ENCODE measurements at regions not wholly inside any gene's neighbourhood (a gene's known extent, or its start where the extent isn't known, plus 50 kb on each side); places are given as distances from the start of the nearest gene placed in this dataset.
"Not testable (repeated sequence)": the region's sequence is repeated elsewhere in the genome, so short reads cannot be mapped to it uniquely, and the experiment has no call there.

DNA sequence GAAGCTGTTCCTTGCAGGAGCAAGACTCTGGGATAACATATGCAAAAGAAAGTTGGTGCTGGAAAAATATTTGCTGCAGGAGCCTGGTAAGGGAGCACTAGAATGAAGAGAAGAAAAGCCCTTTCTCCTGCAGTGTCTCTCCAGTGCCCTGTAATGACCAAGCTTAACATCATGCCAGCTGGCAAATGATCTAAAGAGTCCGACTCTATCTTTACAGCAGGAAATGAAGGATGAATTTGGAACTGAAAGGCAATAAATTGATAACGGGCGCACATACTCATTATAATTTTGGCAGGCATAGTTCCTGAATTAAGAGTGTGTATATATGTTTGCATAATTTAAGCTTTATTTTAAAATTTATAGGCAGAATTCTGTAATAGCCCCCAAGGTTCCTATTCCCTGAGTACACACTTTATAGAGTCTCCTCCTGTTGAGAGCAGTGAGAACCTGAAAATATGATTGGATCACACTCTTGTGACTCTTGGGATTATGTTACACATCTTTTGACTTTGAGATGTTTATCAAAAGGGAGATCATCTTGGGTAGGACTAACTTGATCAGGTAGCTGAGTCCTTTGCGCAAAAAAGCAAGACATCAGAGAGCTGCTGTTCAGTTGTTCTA lies 299.0 kb upstream of the MBL2 start:
- no peak overlapping the region for H3K4me3 ChIP-seq (ENCODE audit: extremely low read depth, insufficient read depth, low read length, poor library complexity, severe bottlenecking)
- 94 to 100% methylated on average over 1 to 3 of the region's 4 CpGs for WGBS, 2 experiments (ENCODE audit: insufficient coverage in 2 of 2)
- no peaks in the 10 kb centered on the region for H3K36me3 ChIP-seq (ENCODE audit: control insufficient read depth, insufficient read depth, low read length)
- no peaks in the 10 kb centered on the region for H3K9me3 ChIP-seq (ENCODE audit: control insufficient read depth, low read length)
- H3K4me1 ChIP-seq (ENCODE audit: control insufficient read depth, insufficient read depth, low read length, poor library complexity, severe bottlenecking): no peaks in the 10 kb centered on the region
- H3K27ac ChIP-seq (ENCODE audit: low read depth, low read length, severe bottlenecking): no peak overlapping the region

DNA sequence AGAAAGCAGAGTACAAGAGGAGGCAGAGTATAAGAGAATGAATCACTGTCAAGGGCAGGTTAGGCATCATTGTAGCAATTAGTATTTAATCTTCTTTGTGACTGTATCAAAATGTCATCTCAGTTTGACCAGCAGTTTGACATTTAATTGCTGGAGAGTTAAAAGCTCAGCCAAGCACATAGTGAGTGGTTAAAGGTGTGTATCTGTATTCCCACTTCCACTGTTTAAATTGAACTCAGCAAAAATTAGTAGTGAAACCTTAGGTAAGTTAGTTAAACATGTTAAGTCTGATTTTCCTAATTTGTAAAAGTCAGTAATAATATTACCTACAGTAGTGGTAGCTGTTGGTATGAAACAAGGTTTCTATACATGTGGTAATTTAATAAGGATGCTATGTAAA lies 296.4 kb upstream of the MBL2 start:
- Histone ChIP-seq H3K27ac (ENCODE audit: low read depth, low read length, severe bottlenecking) (no peak overlapping the region), H3K4me1 (ENCODE audit: control insufficient read depth, insufficient read depth, low read length, poor library complexity, severe bottlenecking) (no peaks in the 10 kb centered on the region), H3K36me3 (ENCODE audit: control insufficient read depth, insufficient read depth, low read length) (no peaks in the 10 kb centered on the region), H3K4me3 (ENCODE audit: extremely low read depth, insufficient read depth, low read length, poor library complexity, severe bottlenecking) (no peak overlapping the region), H3K9me3 (ENCODE audit: control insufficient read depth, low read length) (no peaks in the 10 kb centered on the region)

DNA sequence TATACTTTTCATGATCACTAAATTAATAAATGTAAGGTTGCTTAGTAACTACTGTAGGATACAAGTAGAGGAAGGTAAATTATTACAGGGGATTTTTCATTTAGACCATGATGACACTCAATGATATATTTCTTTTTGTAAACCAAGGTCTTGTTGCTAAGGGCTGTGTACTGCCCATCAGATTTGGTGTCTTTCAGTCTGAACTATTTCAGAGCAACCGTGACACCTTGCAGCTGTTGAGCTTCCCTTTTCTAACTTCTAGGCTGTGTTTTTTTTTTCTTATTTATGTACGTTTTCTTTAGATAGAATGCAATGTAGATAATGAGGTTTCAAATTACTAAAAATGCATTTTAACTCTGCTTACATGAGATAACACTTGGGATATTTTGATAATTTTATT lies 292.0 kb upstream of the MBL2 start:
- no CpG with 5 or more reads among the region's 2 CpGs for WGBS, 2 experiments (ENCODE audit: insufficient coverage in 2 of 2)
- H3K27ac ChIP-seq (ENCODE audit: low read depth, low read length, severe bottlenecking): no peak overlapping the region
- H3K4me1 ChIP-seq (ENCODE audit: control insufficient read depth, insufficient read depth, low read length, poor library complexity, severe bottlenecking): no peaks in the 10 kb centered on the region
- no peak overlapping the region for H3K4me3 ChIP-seq (ENCODE audit: extremely low read depth, insufficient read depth, low read length, poor library complexity, severe bottlenecking)
- no peaks in the 10 kb centered on the region for H3K9me3 ChIP-seq (ENCODE audit: control insufficient read depth, low read length)
- no peaks in the 10 kb centered on the region for H3K36me3 ChIP-seq (ENCODE audit: control insufficient read depth, insufficient read depth, low read length)

DNA sequence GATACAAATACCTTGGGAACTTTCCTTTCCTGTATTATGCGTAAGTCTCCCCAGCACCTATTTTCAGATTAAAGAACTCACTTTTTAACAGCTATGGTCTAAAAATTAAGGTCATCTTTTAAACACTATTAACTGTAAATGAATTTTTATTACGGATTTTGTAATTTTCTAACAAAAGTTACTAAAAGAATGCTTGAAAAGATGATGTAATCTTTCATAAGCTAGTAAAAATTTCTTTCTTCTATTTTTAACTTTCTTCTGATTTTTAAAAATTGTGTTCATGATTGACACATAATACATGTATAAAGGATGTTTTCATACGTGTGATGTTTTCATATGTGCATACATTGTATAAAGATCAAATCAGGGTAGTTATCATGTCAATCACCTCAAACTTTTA lies 291.2 kb upstream of the MBL2 start:
- Histone ChIP-seq H3K27ac (ENCODE audit: low read depth, low read length, severe bottlenecking) (no peak overlapping the region), H3K4me1 (ENCODE audit: control insufficient read depth, insufficient read depth, low read length, poor library complexity, severe bottlenecking) (no peaks in the 10 kb centered on the region), H3K36me3 (ENCODE audit: control insufficient read depth, insufficient read depth, low read length) (no peaks in the 10 kb centered on the region), H3K9me3 (ENCODE audit: control insufficient read depth, low read length) (no peaks in the 10 kb centered on the region), H3K4me3 (ENCODE audit: extremely low read depth, insufficient read depth, low read length, poor library complexity, severe bottlenecking) (no peak overlapping the region)
- WGBS, 2 experiments (ENCODE audit: insufficient coverage in 2 of 2): no CpG with 5 or more reads among the region's 3 CpGs

DNA sequence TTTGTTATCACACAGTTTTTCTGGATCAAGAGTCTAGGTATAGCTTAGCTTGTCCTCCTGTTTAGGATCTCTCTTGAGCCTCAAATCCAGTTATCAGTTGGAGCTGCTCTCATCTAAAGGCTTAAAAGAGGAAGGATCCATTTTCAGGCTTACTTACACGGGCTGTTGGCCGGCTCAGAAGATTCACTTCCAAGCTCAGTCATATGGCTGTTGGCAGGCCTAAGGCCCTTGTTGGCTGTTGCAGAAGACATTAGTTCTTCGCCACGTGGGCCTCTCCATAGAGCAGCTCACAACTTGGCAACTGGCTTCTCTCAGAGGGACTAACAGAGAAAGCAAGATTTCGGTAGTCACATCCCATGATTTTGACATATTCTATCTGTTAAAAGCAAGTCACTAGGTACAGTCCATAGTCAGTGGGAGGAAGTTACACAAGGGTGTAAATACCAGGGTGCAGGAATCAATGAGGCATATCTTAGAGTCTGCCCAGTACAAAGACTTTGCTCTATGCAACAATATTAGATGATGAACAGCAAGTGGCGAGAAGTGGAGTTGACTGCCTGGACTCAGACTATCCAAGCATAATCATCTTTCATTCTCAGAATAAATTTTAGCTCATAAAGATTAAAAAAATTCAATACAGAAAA lies 280.1 kb upstream of the MBL2 start:
- Histone ChIP-seq H3K9me3 (ENCODE audit: control insufficient read depth, low read length) (no peaks in the 10 kb centered on the region), H3K4me1 (ENCODE audit: control insufficient read depth, insufficient read depth, low read length, poor library complexity, severe bottlenecking) (no peaks in the 10 kb centered on the region), H3K4me3 (ENCODE audit: extremely low read depth, insufficient read depth, low read length, poor library complexity, severe bottlenecking) (no peak overlapping the region), H3K36me3 (ENCODE audit: control insufficient read depth, insufficient read depth, low read length) (no peaks in the 10 kb centered on the region), H3K27ac (ENCODE audit: low read depth, low read length, severe bottlenecking) (no peak overlapping the region)
- 90 to 91% methylated on average over 4 of the region's 6 CpGs for WGBS, 2 experiments (ENCODE audit: insufficient coverage in 2 of 2)

DNA sequence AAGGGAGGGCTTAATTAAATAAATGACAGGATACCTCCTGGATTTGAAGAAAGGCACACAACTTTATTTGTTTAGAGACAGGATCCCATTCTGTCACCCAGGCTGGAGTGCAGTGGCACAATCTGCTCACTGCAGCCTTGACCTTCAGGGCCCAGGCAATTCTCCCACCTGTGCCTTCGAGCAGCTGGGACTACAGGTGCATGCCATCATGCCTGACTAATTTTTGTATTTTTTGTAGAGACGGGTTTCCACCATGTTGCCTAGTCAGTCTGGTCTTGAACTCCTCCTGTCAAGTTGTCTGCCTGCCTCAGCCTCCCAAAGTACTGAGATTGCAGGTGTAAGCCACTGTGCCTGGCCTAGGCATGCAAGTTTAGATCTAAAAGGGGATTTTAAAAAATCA lies 272.7 kb upstream of the MBL2 start:
- 85 to 94% methylated on average over 2 of the region's 2 CpGs for WGBS, 2 experiments (ENCODE audit: insufficient coverage in 2 of 2)
- no peaks in the 10 kb centered on the region for H3K9me3 ChIP-seq (ENCODE audit: control insufficient read depth, low read length)
- H3K4me3 ChIP-seq (ENCODE audit: extremely low read depth, insufficient read depth, low read length, poor library complexity, severe bottlenecking): no peak overlapping the region
- no peak overlapping the region for H3K27ac ChIP-seq (ENCODE audit: low read depth, low read length, severe bottlenecking)
- H3K36me3 ChIP-seq (ENCODE audit: control insufficient read depth, insufficient read depth, low read length): no peaks in the 10 kb centered on the region
- no peaks in the 10 kb centered on the region for H3K4me1 ChIP-seq (ENCODE audit: control insufficient read depth, insufficient read depth, low read length, poor library complexity, severe bottlenecking)

DNA sequence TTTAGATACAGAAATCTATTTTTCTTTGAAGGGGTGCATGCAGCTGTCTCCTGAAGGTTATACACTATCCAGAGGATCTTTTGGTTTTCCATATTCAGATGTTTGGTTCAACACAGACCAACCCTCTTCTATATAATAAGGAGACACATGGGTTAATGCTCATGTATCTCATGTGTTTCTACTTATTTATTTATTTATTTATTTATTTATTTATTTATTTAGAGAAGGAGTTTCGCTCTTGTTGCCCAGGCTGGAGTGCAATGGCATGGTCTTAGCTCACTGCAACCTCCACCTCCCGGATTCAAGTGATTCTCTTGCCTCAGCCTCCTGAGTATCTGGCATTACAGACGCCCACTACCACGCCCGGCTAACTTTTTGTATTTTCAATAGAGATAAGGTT lies 263.2 kb upstream of the MBL2 start:
- not testable (repeated sequence) for H3K4me1 ChIP-seq (ENCODE audit: control insufficient read depth, insufficient read depth, low read length, poor library complexity, severe bottlenecking); H3K27ac ChIP-seq (ENCODE audit: low read depth, low read length, severe bottlenecking); H3K4me3 ChIP-seq (ENCODE audit: extremely low read depth, insufficient read depth, low read length, poor library complexity, severe bottlenecking); H3K36me3 ChIP-seq (ENCODE audit: control insufficient read depth, insufficient read depth, low read length); H3K9me3 ChIP-seq (ENCODE audit: control insufficient read depth, low read length)
- 67 to 80% methylated on average over 1 to 3 of the region's 5 CpGs for WGBS, 2 experiments (ENCODE audit: insufficient coverage in 2 of 2)

DNA sequence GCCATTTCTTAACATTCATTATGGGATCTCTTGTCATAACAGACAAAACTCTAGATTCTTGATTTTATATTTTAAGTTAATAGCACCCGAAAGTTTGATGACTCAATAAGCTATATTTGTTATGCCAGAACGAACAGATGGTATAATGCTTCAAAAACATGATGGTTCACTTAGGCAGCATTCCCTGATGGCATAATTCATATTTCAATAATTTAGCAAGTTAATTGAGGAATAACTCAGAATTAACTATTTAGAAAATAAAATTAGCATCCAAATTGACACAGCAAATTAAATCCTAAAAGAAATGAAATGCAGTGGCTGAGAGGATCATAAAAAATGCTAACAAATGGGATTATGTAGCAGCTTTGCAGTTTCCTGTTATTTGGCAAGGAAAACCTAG lies 260.8 kb upstream of the MBL2 start:
- no CpG with 5 or more reads among the region's 2 CpGs for WGBS, 2 experiments (ENCODE audit: insufficient coverage in 2 of 2)
- no peak overlapping the region for H3K4me3 ChIP-seq (ENCODE audit: extremely low read depth, insufficient read depth, low read length, poor library complexity, severe bottlenecking)

DNA sequence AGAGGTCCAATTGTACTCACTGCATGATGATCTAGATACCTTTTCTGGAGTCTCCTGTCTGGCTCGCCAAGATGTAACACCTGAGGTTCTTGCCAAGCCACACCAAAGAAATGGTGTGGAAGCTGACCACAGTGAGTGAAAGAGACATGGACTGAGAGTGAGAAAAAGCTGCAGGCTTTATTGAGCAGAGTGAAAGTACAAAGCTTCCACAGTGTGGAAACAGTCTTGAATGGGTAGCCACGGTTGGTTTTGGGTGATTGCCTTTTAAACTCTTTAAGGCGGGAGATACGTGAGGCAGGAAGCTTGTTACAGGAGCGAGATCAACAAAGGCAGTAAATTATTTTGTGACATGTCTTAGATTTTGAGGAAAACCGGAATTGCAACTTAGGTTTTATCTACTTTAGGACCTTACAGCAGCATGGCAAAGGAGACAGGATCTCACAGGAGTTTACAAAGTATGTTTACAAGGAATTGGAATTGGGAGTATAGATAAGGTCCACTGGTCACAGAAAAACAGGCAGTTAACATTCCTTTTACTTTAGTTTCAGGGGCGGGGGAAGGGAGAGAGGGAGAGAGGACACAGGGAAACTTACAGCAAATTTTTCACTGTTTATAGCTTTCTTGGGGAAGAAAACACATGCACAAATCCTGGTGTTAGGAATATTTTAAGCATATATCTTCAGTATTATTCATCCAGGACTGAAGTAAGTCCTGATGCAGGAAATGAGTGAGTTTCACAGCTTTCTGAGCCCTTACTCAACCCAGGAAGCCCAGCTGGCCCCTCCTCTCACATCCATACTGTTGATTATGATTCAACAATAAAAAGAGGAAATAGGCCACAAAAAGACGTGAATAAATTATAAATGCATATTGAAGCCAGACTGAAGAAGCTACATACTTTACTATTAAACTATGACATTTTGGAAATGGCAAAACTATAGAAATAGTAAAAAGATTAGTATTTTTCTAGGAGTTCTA lies 257.6 kb upstream of the MBL2 start:
- H3K9me3 ChIP-seq (ENCODE audit: control insufficient read depth, low read length); H3K36me3 ChIP-seq (ENCODE audit: control insufficient read depth, insufficient read depth, low read length): not testable (repeated sequence)
- peaks cover 17% of the 10 kb centered on the region for H3K4me1 ChIP-seq (ENCODE audit: control insufficient read depth, insufficient read depth, low read length, poor library complexity, severe bottlenecking)
- peak overlapping the region; percentile 14 for H3K4me3 ChIP-seq (ENCODE audit: extremely low read depth, insufficient read depth, low read length, poor library complexity, severe bottlenecking)
- WGBS, 2 experiments (ENCODE audit: insufficient coverage in 2 of 2): 51 to 60% methylated on average over 5 to 7 of the region's 8 CpGs
- peak overlapping the region; percentile 91 for H3K27ac ChIP-seq (ENCODE audit: low read depth, low read length, severe bottlenecking)

More for the DNA sequence above, 260.8 kb upstream of the MBL2 start:
- Histone ChIP-seq H3K36me3 (ENCODE audit: control insufficient read depth, insufficient read depth, low read length) (no peaks in the 10 kb centered on the region), H3K4me1 (ENCODE audit: control insufficient read depth, insufficient read depth, low read length, poor library complexity, severe bottlenecking) (peaks cover 17% of the 10 kb centered on the region), H3K9me3 (ENCODE audit: control insufficient read depth, low read length) (no peaks in the 10 kb centered on the region), H3K27ac (ENCODE audit: low read depth, low read length, severe bottlenecking) (no peak overlapping the region)

DNA sequence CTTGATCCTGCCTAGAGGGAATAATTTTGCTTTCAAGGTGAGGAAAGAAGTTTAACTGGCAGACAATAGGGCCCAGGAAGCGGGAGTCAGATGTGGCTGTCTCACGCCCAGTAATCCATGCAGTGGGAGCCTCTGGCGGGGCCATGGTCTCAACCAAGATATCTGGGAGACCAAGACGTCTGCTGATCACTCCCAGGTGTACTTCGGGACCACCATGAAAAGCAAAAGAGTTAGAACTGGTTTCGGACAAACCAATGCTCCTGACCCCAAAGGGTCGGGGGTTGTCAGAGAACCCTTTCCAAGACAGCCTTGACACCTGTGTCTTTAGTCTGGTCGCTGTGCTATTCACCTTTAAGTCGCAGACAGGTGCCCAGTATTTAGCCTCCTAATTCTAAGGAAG lies 256.9 kb upstream of the MBL2 start:
- no peaks in the 10 kb centered on the region for H3K9me3 ChIP-seq (ENCODE audit: control insufficient read depth, low read length)
- peak overlapping the region; percentile 91 for H3K27ac ChIP-seq (ENCODE audit: low read depth, low read length, severe bottlenecking)
- peak overlapping the region; percentile 14 for H3K4me3 ChIP-seq (ENCODE audit: extremely low read depth, insufficient read depth, low read length, poor library complexity, severe bottlenecking)
- H3K4me1 ChIP-seq (ENCODE audit: control insufficient read depth, insufficient read depth, low read length, poor library complexity, severe bottlenecking): peaks cover 17% of the 10 kb centered on the region
- 89 to 95% methylated on average over 9 of the region's 9 CpGs for WGBS, 2 experiments (ENCODE audit: insufficient coverage in 2 of 2)
- H3K36me3 ChIP-seq (ENCODE audit: control insufficient read depth, insufficient read depth, low read length): no peaks in the 10 kb centered on the region

DNA sequence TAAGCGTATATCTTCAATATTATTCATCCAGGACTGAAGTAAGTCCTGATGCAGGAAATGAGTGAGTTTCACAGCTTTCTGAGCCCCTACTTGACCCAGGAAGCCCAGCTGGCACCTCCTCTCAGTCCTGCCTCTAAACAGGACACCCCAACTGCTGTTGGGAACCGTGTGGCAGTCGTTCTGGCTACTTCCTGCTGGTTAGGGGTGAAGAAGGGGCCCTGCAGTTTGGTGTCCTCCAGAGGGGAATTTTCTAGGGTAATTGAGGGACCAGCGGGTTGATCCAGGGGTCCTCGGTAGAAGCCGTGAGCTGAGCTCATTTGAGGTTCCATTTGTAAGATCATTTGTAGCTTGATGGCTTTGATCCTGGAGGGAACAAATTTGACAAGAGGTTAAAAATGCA lies 253.2 kb upstream of the MBL2 start:
- not testable (repeated sequence) for H3K36me3 ChIP-seq (ENCODE audit: control insufficient read depth, insufficient read depth, low read length); H3K9me3 ChIP-seq (ENCODE audit: control insufficient read depth, low read length); H3K4me3 ChIP-seq (ENCODE audit: extremely low read depth, insufficient read depth, low read length, poor library complexity, severe bottlenecking); H3K27ac ChIP-seq (ENCODE audit: low read depth, low read length, severe bottlenecking)
- WGBS, 2 experiments (ENCODE audit: insufficient coverage in 2 of 2): no CpG with 5 or more reads among the region's 6 CpGs
- H3K4me1 ChIP-seq (ENCODE audit: control insufficient read depth, insufficient read depth, low read length, poor library complexity, severe bottlenecking): peaks cover 21% of the 10 kb centered on the region
